Testis (tissue), 2 donors: ENCODE measurements at regions not wholly inside any gene's neighbourhood (a gene's known extent, or its start where the extent isn't known, plus 50 kb on each side); places are given as distances from the start of the nearest gene placed in this dataset.

Experiments
- POLR2A ChIP-seq: fragments of 450-650 bp; IDR thresholded peaks from one replicate; pipeline ENCODE4 v1.6.1; 2017; ENCODE audit warnings: antibody characterized with exemption, mild to moderate bottlenecking, moderate library complexity
- TF ChIP-seq, protein P1 (sequence below), 3 experiments: fragments of 450-650 bp in 2 of 3; fragments of 200-600 bp in 1 of 3; sonication (generic) in 1 of 3; IDR thresholded peaks; one replicate each; pipeline ENCODE4 v1.5.1; 2016 to 2019; ENCODE audit warnings: antibody characterized with exemption in 3 of 3, mild to moderate bottlenecking in 2 of 3, moderate library complexity in 1 of 3

DNA sequence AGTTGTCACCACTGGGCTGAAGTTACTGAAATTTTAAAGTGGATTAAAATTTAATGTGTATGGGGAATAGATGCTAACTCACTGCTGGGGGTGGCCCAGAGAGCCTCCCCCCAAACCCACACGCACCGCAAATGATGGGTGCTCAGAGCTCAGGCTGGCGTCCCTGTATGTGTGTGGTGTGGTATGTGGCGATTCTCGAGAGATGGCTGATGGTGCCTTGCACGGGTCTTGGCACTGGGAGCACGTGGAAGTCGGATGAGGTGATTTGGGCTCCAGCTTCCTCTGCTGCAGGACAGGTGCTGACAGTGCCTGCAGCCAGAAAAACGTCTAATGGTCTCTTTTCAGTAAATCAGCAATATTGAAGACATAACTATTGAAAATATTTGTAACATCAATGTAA is 1473.3 kb downstream of the TBC1D22A start:
- TF ChIP-seq, protein P1, sequence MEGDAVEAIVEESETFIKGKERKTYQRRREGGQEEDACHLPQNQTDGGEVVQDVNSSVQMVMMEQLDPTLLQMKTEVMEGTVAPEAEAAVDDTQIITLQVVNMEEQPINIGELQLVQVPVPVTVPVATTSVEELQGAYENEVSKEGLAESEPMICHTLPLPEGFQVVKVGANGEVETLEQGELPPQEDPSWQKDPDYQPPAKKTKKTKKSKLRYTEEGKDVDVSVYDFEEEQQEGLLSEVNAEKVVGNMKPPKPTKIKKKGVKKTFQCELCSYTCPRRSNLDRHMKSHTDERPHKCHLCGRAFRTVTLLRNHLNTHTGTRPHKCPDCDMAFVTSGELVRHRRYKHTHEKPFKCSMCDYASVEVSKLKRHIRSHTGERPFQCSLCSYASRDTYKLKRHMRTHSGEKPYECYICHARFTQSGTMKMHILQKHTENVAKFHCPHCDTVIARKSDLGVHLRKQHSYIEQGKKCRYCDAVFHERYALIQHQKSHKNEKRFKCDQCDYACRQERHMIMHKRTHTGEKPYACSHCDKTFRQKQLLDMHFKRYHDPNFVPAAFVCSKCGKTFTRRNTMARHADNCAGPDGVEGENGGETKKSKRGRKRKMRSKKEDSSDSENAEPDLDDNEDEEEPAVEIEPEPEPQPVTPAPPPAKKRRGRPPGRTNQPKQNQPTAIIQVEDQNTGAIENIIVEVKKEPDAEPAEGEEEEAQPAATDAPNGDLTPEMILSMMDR (IDR thresholded peaks at IDR 0.05), result no peak
- no peak for TF ChIP-seq POLR2A
